SK-N-SH (cell line): ENCODE measurements at regions not wholly inside any gene's neighbourhood (a gene's known extent, or its start where the extent isn't known, plus 50 kb on each side); places are given as distances from the start of the nearest gene placed in this dataset.

Experiments used
- CTCF ChIA-PET: fragments of 300-600, 350-600 bp; formaldehyde crosslinking; extraction: SDS; loops from one replicate; lab custom pipeline; 2021; lab: Yijun Ruan, JAX
- POLR2A ChIA-PET: fragments of 350-600 bp; sonication (Branson Sonifier 250); formaldehyde crosslinking; extraction: SDS; loops from one replicate; lab custom pipeline; 2020; ENCODE audit warnings: antibody characterized with exemption, inconsistent platforms; lab: Yijun Ruan, JAX
- DNase-seq: peaks from one replicate; pipeline ENCODE4 v3.0.0; 2012
- H2AFZ ChIP-seq: fragments of 200-600 bp; sonication (generic); 2 replicates; pipeline ENCODE4 v1.8.1; 2016; ENCODE audit warnings: antibody characterized with exemption, mild to moderate bottlenecking, low read depth
- H3F3A ChIP-seq: fragments of 200-600 bp; sonication (generic); replicated peaks from 2 replicates; pipeline ENCODE3; 2016; ENCODE audit warnings: antibody characterized with exemption, mild to moderate bottlenecking; ENCODE audit not compliant: insufficient read depth
- H3K27ac ChIP-seq, 2 experiments: fragments of 200-500 bp in 1 of 2; fragments of 200-600 bp in 1 of 2; sonication (Bioruptor generic) in 1 of 2; sonication (generic), shearing (Covaris generic) in 1 of 2; 2 replicates each; pipeline versions ENCODE4 v1.5.1 to v1.6.1; 2014 to 2016; ENCODE audit warnings: low read depth in 2 of 2, inconsistent platforms in 1 of 2, low read length in 1 of 2, mild to moderate bottlenecking in 1 of 2, mixed read lengths in 1 of 2
- H3K27me3 ChIP-seq: fragments of 200-600 bp; sonication (generic), shearing (Covaris generic); 2 replicates; pipeline ENCODE4 v1.6.1; 2016; ENCODE audit warnings: mixed run types; ENCODE audit not compliant: insufficient read depth
- H3K36me3 ChIP-seq, 2 experiments: fragments of 200-500 bp in 1 of 2; fragments of 200-600 bp in 1 of 2; sonication (Bioruptor generic) in 1 of 2; sonication (generic) in 1 of 2; replicated peaks in 1 of 2; 2 replicates each; pipeline versions ENCODE3 to v1.5.1; 2014 to 2016; ENCODE audit warnings: low read length in 1 of 2, mild to moderate bottlenecking in 1 of 2; ENCODE audit not compliant: insufficient read depth in 2 of 2, control insufficient read depth in 1 of 2
- H3K4me1 ChIP-seq, 2 experiments: fragments of 200-500 bp in 1 of 2; fragments of 200-600 bp in 1 of 2; sonication (Bioruptor generic) in 1 of 2; sonication (generic), shearing (Covaris generic) in 1 of 2; 2 replicates each; pipeline versions ENCODE4 v1.5.1 to v1.6.1; 2014 to 2016; ENCODE audit warnings: low read depth in 1 of 2, low read length in 1 of 2, mixed run types in 1 of 2; ENCODE audit not compliant: insufficient read depth in 2 of 2, control insufficient read depth in 1 of 2
- H3K4me2 ChIP-seq: fragments of 200-600 bp; sonication (generic), shearing (Covaris generic); 2 replicates; pipeline ENCODE4 v1.6.1; 2017; ENCODE audit warnings: mixed run types
- H3K4me3 ChIP-seq, 2 experiments: fragments of 200-500 bp in 1 of 2; fragments of 200-600 bp in 1 of 2; sonication (Bioruptor generic) in 1 of 2; sonication (generic), shearing (Covaris generic) in 1 of 2; 2 replicates each; pipeline versions ENCODE4 v1.5.1 to v1.8.1; 2014 to 2016; ENCODE audit warnings: low read depth in 2 of 2, inconsistent platforms in 1 of 2, low read length in 1 of 2, mild to moderate bottlenecking in 1 of 2, mixed read lengths in 1 of 2, moderate library complexity in 1 of 2
- H3K79me2 ChIP-seq: fragments of 200-600 bp; sonication (generic); 2 replicates; pipeline ENCODE4 v1.8.1; 2017; ENCODE audit warnings: mild to moderate bottlenecking; ENCODE audit not compliant: insufficient read depth
- H3K9ac ChIP-seq: fragments of 200-600 bp; sonication (generic); 2 replicates; pipeline ENCODE4 v1.6.1; 2017; ENCODE audit warnings: mixed run types
- H3K9me2 ChIP-seq: fragments of 200-600 bp; sonication (generic); 2 replicates; pipeline ENCODE4 v1.6.1; 2017; ENCODE audit warnings: mixed run types
- H3K9me3 ChIP-seq: fragments of 200-600 bp; sonication (generic); 2 replicates; pipeline ENCODE4 v1.6.1; 2017; ENCODE audit warnings: mixed run types, mild to moderate bottlenecking, moderate library complexity
- H4K20me1 ChIP-seq: fragments of 200-600 bp; sonication (generic); 2 replicates; pipeline ENCODE4 v1.6.1; 2017; ENCODE audit warnings: mild to moderate bottlenecking, mixed run types; ENCODE audit not compliant: insufficient read depth
- ELF1 ChIP-seq: IDR thresholded peaks from 2 replicates; pipeline ENCODE4 v1.4.0; 2012
- EP300 ChIP-seq, 2 experiments: IDR thresholded peaks; 2 replicates each; pipeline versions ENCODE4 v1.4.0 to v1.6.1; 2012; ENCODE audit warnings: borderline replicate concordance in 1 of 2, low read depth in 1 of 2, low read length in 1 of 2
- EZH2phosphoT487 ChIP-seq: fragments of 200-600 bp; sonication (generic); IDR thresholded peaks from 2 replicates; pipeline ENCODE4 v1.6.1; 2017; ENCODE audit warnings: low read depth, mixed run types, mild to moderate bottlenecking, antibody characterized with exemption, moderate library complexity, borderline replicate concordance
- FOSL2 ChIP-seq: IDR thresholded peaks from 2 replicates; pipeline ENCODE4 v1.4.0; 2012; ENCODE audit warnings: low read depth, mild to moderate bottlenecking, moderate library complexity, borderline replicate concordance
- FOXM1 ChIP-seq: IDR thresholded peaks from 2 replicates; pipeline ENCODE4 v1.4.0; 2012; ENCODE audit warnings: low read depth, mild to moderate bottlenecking
- GABPA ChIP-seq: IDR thresholded peaks from 2 replicates; pipeline ENCODE4 v1.4.0; 2012; ENCODE audit warnings: low read depth, mild to moderate bottlenecking
- GATA2 ChIP-seq: sonication (generic); formaldehyde crosslinking; IDR thresholded peaks from 2 replicates; pipeline ENCODE4 v1.5.0; 2020; ENCODE audit warnings: mild to moderate bottlenecking, missing genetic modification reagents
- MAX ChIP-seq: IDR thresholded peaks from 2 replicates; pipeline ENCODE4 v1.4.0; 2012; ENCODE audit warnings: low read depth
- MEF2A ChIP-seq: IDR thresholded peaks from 2 replicates; pipeline ENCODE4 v1.4.0; 2012; ENCODE audit warnings: low read depth, borderline replicate concordance
- POLR2AphosphoS5 ChIP-seq: IDR thresholded peaks from 2 replicates; pipeline ENCODE4 v1.6.1; 2012; ENCODE audit warnings: low read depth, low read length
- RAD21 ChIP-seq: IDR thresholded peaks from 2 replicates; pipeline ENCODE4 v1.6.1; 2012; ENCODE audit warnings: mild to moderate bottlenecking, low read length
- RCOR1 ChIP-seq: fragments of 150-350 bp; IDR thresholded peaks from 2 replicates; pipeline ENCODE4 v1.6.1; 2017; ENCODE audit warnings: antibody characterized with exemption, low read length
- REST ChIP-seq: IDR thresholded peaks from 2 replicates; pipeline ENCODE4 v1.6.1; 2012; ENCODE audit warnings: mild to moderate bottlenecking, low read depth, low read length, moderate library complexity
- RFX5 ChIP-seq: IDR thresholded peaks from 2 replicates; pipeline ENCODE4 v1.6.1; 2012; ENCODE audit warnings: mild to moderate bottlenecking, improper control_type of control experiment, low read length
- RXRA ChIP-seq: IDR thresholded peaks from 2 replicates; pipeline ENCODE4 v1.4.0; 2012; ENCODE audit warnings: low read depth, mild to moderate bottlenecking, borderline replicate concordance
- SIN3A ChIP-seq: IDR thresholded peaks from 2 replicates; pipeline ENCODE4 v1.6.1; 2012; ENCODE audit warnings: low read depth, mild to moderate bottlenecking, low read length, moderate library complexity, borderline replicate concordance
- TAF1 ChIP-seq: IDR thresholded peaks from 2 replicates; pipeline ENCODE4 v1.6.1; 2012; ENCODE audit warnings: low read depth, mild to moderate bottlenecking, low read length, moderate library complexity, borderline replicate concordance
- TEAD4 ChIP-seq: IDR thresholded peaks from 2 replicates; pipeline ENCODE4 v1.4.0; 2012; ENCODE audit warnings: mild to moderate bottlenecking, borderline replicate concordance; ENCODE audit not compliant: insufficient read depth
- WGBS: methylation state at CpG from one replicate; pipeline ENCODE4 v1.1.6; 2017; ENCODE audit warnings: low lambda C conversion rate; 5-methylcytosine and 5-hydroxymethylcytosine counted together
- TF ChIP-seq, protein P1 (sequence below): fragments of 200-600 bp; sonication (generic); IDR thresholded peaks from 2 replicates; pipeline ENCODE4 v1.6.1; 2017; ENCODE audit warnings: antibody characterized with exemption, mild to moderate bottlenecking, moderate library complexity

DNA sequence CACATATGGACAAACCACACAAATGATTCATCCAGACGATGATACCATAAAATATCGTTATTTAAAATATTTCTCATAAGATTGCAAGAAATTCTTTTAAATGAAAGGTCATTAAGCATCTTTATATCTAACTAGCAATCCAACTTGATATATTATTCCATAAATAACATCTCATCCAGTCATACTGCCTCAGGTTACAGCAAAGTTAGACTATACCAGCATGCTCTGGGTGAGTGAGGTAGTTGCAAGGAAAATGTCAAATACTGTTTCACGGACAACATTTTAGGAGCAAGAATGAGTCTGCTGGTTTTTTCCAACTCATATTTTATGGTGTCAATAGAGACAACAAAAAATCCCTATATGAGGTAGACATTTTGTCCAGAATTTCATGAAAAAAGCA is 200.9 kb upstream of the TRPM3 start:
- POLR2A ChIA-PET, result no interaction called here
- no peak overlapping the region for H2AFZ ChIP-seq
- no peaks in the 10 kb centered on the region for H3F3A ChIP-seq
- 8% methylated on average over 3 of the region's 3 CpGs for WGBS
- DNase-seq, result no peak
- no peaks in the 10 kb centered on the region for H3K9me2 ChIP-seq
- H3K27ac ChIP-seq, result no peak overlapping the region
- no peaks in the 10 kb centered on the region for H3K36me3 ChIP-seq
- TF ChIP-seq POLR2AphosphoS5 (no peak), FOXM1 (no peak), SIN3A (no peak), TEAD4 (no peak), TAF1 (no peak), EP300 (IDR thresholded peaks at IDR 0.05; ENCODE audit: borderline replicate concordance in 1 of 2, low read depth in 1 of 2, low read length in 1 of 2) (no peak), FOSL2 (no peak), GABPA (no peak)
- TF ChIP-seq, all 33 proteins: peak for 0
- CTCF ChIA-PET, result no interaction called here
- Histone ChIP-seq H3K27me3 (no peaks in the 10 kb centered on the region; the same call in 1 of the 2 replicates), H3K4me2 (no peak overlapping the region), H3K9me3 (no peaks in the 10 kb centered on the region), H3K79me2 (no peaks in the 10 kb centered on the region), H3K4me1 (no peaks in the 10 kb centered on the region), H3K9ac (no peak overlapping the region), H4K20me1 (no peaks in the 10 kb centered on the region), H3K4me3 (no peak overlapping the region)

DNA sequence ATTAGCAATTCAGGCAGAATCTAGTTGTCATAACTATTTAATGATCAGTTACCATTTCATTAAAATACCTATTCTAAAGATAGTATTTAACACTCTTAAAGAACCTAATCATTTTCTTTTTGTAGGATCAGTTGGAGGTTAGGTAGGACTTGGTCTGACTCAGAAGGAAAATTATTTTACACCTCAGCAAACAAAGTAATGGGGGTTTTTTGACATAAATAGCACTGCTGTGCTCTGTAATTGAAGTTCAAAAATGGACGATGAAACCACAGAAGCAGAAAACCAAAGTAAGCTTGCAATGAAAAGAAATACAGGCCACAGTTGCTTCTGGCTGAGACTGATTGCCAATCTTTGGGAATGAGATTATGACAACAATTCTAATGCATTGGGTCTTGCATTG is 187.0 kb upstream of the TRPM3 start:
- Histone ChIP-seq H3K9me3 (no peaks in the 10 kb centered on the region), H3K4me2 (no peak overlapping the region), H4K20me1 (no peaks in the 10 kb centered on the region), H3K9me2 (no peaks in the 10 kb centered on the region), H3K79me2 (no peaks in the 10 kb centered on the region), H3F3A (no peaks in the 10 kb centered on the region), H2AFZ (no peak overlapping the region), H3K36me3 (no peaks in the 10 kb centered on the region), H3K4me1 (no peaks in the 10 kb centered on the region), H3K9ac (no peak overlapping the region), H3K27ac (no peak overlapping the region), H3K4me3 (no peak overlapping the region), H3K27me3 (peaks cover 5% of the 10 kb centered on the region; the same call in 1 of the 2 replicates)
- no peak for DNase-seq
- ChIA-PET POLR2A (no interaction called here), CTCF (interaction anchor here (1.0 kb wide), 1 partner anchor 23 kb away, joined by 3 read pairs; no protein-coding TSS in a partner anchor)
- WGBS, result 4% methylated on average over 1 of the region's 1 CpG
- TF ChIP-seq RCOR1 (no peak), TEAD4 (no peak), MEF2A (no peak), RFX5 (no peak), MAX (no peak), EP300 (IDR thresholded peaks at IDR 0.05; ENCODE audit: borderline replicate concordance in 1 of 2, low read depth in 1 of 2, low read length in 1 of 2) (no peak), ELF1 (no peak), RAD21 (no peak), RXRA (no peak), GABPA (no peak), EZH2phosphoT487 (no peak), REST (no peak), GATA2 (no peak), POLR2AphosphoS5 (no peak)
- TF ChIP-seq, protein P1, sequence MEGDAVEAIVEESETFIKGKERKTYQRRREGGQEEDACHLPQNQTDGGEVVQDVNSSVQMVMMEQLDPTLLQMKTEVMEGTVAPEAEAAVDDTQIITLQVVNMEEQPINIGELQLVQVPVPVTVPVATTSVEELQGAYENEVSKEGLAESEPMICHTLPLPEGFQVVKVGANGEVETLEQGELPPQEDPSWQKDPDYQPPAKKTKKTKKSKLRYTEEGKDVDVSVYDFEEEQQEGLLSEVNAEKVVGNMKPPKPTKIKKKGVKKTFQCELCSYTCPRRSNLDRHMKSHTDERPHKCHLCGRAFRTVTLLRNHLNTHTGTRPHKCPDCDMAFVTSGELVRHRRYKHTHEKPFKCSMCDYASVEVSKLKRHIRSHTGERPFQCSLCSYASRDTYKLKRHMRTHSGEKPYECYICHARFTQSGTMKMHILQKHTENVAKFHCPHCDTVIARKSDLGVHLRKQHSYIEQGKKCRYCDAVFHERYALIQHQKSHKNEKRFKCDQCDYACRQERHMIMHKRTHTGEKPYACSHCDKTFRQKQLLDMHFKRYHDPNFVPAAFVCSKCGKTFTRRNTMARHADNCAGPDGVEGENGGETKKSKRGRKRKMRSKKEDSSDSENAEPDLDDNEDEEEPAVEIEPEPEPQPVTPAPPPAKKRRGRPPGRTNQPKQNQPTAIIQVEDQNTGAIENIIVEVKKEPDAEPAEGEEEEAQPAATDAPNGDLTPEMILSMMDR, result no peak
